GM18909 (cell line): ENCODE measurements at regions not wholly inside any gene's neighbourhood (a gene's known extent, or its start where the extent isn't known, plus 50 kb on each side); places are given as distances from the start of the nearest gene placed in this dataset.
"Not testable (repeated sequence)": the region's sequence is repeated elsewhere in the genome, so short reads cannot be mapped to it uniquely, and the experiment has no call there.

Source experiments
- ATAC-seq: cut with Tn5 transposase; IDR thresholded peaks from one replicate; pipeline ENCODE4 v1.9.1; 2021; ENCODE audit warnings: mild to moderate bottlenecking; ENCODE audit not compliant: unreplicated experiment, poor library complexity

DNA sequence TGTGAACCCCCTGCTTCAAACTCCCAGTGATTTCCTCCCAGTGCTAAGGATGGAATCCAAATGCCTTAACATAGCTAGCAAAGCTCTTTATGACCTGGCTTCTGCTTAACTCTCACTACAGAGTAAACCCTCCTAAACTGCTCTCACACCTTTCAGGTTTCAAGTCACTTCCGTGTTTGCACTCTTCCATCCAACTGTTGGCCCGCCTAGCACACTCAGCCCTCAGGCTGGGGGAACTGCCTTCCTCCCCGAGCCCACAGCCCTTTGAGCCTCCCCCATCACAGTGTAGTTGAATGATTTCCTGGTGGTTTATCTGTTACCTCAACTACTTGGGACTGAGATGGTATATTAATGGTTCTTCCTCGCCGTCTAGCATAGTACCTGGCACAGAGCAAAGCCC, 342.5 kb downstream of the NPIPA8 start:
- no peak for ATAC-seq

DNA sequence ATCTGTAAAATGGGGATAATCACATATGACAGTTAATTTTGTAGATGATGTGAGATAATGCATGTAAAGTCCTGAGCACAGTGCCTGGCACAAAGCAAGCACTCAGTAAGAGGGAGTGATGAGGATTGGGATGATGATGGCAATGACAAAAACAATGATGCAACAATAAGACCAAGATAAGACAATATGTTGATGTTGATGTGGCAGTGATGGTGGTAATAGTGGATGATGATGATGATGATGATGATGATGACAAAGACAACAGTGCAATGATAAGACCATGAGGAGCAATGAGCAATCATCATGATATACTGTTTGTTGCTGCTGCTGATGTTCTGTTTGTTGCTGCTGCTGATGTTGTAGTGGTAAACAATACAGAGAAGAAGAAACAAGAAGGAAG, 344.1 kb downstream of the NPIPA8 start:
- no peak for ATAC-seq

DNA sequence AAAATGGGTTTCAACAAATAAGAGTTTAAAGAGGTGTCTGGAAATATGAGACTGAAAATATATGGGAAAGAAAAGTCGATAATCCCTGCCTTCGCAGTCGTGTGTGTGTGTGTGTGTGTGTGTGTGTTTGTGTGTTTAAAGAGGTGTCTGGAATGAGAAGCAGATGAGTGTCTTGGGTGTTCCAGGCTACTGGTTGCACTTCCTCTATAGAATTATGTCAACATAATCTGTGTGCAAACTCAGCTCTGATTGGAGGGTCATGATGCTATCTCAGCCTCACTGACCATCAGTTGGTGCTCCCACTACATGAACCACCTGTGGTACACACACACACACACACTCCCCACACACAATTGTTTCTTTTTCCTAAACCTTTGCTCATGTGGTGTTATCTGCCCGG, 347.3 kb downstream of the NPIPA8 start:
- no peak for ATAC-seq

DNA sequence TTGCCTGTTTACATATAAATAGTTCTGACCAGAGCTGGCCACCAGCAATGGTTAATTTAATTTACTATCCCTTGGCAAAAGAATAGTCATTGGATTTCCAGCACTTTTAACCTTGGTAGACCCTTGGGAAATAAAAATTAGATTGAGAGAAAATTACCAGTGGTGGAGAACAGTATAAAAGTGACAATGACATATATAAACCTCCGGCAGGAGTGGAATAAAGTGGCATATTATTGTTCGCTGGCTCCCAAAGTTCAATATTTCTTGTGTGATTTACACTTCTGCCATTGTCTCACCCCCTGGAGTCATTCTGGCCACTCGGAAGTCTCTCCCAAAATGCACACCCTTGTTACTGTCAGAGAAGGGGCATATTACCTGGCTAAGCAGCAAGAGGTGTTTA, 347.7 kb downstream of the NPIPA8 start:
- ATAC-seq = no peak

DNA sequence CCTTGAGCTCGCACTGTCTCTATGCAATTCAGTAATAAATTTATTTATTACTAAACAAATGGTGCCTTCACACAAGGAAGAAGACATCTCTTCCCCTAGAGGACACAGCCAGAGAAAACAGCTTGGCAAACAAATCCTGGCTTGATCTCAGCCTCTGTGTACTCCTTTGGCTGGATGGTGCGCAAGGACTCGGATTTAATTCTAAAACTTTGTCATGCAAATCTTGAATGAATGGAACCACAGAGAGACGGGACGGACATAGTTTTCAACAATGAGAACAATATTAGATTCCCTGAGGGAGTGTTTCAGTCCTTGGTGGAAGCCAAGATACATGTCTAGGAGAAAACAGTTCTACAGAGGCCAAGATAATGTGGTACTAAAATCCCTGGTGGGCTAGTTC, 349.5 kb downstream of the NPIPA8 start:
- ATAC-seq = no peak

DNA sequence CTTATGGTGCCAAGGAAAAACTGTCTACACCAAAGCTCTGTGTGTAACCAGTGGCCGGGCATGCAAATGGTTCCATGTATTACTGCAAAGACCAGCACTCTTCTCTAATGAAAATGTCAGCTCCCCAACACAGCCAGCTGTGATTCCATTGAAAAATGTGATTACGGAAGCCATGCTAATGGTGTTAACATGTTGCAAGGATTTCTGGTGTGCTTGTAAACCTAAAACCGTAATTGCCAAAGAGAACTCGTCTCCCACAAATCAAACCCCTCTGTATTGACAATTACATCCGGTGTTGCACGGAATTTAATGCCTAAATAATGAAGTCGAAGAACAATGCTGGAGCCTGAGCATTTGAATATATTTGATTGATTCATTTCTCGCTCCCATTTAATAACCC, 351.7 kb downstream of the NPIPA8 start:
- ATAC-seq = no peak

DNA sequence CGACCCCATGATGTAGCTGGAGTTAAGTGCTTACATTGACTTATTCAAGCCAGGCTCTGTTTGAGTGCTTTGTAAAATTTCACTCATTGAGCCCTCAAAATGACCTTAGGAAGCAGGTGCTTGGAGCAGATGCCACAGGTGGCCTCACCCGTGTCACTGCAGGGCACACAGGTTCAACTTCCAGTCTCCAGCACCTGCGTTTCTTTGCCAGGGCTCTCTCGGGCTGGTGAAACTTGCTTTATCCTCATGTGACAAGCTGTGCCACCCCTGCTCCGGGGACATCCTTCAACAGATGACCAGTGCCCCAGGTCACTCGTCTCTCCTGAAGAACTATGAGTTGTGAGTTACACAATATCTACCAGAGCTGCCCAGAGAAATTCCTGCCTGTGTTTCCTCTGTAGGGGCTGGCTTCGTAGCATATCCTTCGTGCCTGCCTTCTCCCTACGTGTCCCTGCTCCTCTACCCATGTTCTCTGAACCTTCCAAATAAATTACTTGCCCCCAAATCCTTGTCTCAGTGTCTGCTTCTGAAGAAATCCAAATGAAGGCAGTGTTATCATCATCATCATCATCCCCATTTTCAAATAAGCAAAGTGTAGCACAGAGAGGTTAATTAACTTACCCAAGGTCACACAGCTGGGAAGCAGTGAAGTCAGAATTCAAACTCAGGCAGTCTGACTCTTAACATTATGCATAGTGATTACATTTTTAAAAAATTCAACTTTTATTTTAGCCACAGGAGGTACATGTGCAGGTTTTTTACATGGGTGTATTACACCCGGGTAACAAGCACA, 352.5 kb downstream of the NPIPA8 start:
- ATAC-seq = no peak

DNA sequence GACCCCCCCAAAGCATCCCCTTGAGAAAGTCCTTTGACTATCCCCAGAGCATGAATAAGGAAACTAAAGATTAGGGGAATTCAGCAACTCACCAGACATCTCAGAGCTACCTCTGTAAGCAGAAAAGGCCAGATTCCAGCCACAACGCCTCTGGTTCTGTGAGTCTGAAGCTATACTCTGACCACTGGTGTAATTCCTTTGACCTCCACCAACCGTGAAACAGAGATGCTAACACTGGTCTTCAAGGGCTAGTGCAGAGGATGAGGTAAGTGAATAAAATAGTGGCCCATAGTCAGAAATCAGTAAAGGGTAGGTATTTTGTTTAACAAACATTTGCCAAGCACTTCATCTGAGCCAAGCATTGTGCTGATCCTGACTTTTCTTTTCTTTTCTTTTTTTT, 353.4 kb downstream of the NPIPA8 start:
- ATAC-seq = no peak

DNA sequence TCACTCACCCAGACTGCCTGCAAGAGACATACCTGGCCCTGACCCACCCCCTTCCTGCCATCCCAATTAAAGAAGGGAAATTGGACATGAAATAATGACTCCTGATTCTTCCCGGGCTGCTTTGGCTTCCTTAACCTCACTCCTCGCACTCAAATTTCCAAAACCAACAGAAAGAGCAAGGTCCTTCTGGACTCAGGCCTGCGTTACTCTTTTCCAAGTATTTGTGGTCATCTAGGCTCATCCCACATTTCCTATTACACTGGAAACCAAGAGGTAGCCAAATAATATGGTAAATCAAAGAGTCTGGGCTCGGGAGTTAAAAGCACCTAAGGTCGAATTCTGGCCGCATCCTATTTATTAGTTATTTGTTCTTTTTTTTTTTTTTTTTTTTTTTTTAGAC, 359.3 kb downstream of the NPIPA8 start:
- ATAC-seq = no peak

DNA sequence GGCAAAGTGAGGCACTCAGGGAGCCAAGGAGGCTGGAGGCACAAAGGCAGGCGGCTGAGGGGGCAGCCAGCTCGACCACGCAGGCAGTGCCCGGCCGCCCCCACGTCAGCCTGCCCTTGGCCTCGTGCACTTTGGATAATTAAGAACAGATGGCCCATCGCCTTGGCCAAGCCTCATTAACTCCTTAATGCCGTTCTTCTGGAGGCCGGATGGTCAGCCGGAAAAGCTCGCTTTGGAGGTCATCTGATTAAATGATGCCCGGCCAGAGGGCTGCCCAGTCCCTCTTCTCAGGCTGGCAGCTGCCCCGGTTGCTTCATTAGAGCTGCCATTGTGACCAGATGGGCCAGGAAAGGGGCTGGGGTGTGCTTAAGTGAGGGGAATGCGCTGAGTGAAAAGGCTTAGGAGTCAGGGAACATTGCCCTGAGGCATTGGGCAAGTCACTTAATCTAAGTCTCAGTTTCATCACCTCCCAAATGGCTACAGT, 364.0 kb downstream of the NPIPA8 start:
- no peak for ATAC-seq

DNA sequence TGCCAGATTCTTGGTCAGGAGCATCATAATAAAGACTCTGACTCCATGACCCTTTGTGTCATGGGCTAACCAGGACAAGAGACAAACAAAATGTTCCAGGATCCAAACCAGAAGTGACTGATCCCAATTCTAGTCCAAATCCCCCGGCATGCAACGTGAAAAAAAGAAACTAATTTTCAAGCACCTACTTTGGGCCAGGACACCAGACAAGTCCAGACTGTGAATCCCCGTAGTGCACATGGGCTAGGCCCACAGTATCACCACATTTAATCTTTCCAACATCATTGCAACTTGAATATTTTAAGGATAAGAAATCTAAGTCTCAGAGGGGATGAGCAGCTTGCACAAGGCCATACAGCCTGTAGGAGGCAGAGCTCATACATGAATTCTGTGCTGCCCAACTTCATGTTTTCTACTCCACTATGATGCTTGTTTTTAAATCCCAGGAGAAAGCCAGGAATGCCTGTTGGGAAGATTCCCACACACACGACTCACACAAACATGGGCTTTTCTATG, 365.7 kb downstream of the NPIPA8 start:
- no peak for ATAC-seq

DNA sequence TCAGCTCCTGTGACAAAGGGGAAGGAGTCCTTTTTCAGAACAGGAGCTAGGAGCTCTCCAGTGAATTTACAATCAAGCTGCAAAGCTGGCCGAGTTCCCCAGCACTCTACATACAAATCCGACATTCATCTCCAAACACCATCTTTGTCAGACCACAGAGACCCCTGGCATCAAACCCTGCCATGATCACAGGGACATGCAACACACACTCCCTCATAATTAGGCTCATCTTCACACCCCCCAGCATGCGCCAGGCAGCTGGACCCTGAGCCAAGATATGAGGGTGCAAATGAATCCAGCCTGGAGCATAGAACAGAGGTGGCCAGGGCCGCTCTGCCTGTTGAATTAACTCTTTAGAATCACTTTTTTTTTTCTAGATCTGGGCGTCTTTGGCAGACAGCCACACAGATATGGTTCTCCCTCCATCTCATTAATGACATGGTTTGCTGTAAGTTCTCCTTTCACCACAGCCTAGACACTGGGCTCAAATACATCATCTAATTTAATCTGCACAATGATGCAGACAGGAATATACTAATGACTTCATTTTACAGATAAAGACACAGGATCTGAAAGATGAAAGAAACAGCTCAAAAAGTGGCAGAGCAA, 366.3 kb downstream of the NPIPA8 start:
- no peak for ATAC-seq

DNA sequence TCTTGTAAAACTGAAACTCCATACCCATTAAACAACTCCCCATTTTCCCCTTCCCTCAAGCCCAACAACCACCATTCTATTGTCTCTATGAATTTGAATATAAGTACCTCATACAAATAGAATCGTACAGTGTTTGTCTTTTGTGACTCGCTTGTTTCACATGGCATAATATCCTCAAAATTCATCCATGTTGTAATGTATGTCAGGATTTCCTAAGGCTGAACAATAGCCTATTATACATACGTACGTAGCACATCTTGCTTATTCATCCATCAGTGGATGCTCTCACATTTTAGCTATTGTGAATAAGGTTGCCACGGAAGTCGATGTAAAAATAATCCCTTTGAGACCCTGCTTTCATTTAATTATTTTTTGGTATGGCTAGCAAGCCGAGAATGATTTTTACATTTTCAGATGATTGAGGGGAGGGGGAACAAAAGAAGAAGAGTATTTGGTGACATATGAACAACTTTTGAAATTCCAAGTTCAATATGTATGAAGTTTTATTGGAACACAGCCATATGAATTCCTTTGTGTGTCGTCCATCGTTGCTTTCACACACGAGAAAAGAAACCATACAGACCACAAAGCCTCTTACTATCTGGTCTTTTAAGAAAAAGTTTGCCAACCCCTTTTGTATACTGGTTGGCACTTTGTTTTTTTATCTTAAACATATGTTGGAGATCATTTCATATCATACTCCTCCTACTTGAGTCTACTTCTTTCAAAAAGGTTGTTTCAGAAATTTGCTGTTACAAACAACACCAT, 371.2 kb downstream of the NPIPA8 start:
- no peak for ATAC-seq

DNA sequence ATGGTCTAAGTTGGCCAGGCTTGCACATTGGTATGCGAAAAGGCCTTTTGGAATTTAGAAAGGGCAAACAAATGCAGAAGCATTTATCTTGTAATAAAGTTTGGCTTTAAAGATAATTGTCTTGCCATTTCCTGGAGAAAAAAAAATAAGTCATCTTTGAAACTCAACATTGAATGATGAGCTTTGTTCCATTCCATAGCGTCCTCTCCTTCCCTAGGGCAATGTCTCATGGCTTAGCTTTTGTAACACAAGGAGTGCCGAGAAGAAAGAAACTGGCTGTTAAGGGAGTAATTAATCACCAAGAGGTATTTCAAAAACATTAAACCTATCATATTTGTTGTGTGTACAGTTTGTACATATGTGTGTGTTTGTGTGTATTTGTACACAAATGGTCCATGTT, 372.3 kb downstream of the NPIPA8 start:
- no peak for ATAC-seq

DNA sequence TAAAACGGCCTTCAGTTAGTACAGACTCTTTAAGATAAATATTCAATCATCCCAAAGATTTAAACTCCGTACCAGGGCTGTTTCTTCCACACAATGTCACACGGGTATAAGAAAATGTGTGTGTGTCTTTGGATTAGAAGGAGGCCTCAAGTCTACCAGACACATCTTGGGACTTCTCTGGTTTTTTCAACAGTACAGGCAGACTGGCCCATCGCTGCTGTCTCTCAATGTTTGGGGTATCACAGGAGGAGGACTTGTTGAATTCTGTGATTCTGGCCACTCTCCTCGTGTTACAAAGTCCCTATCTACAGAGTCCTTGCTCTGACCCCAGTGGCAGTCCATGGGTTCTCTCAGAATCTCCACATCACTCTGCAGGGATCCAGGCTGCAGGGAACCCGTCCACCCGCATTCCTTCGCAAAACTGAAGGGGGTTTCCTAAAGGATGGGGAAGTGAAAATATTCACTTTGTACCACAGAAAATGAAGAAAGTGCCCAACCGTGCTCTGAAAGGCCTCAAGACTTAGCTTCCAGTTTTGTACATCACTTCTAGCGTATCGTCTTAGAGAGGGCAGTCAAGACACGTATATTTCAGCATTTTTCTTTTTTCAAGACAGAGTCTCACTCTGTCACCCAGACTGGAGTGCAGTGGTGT, 373.2 kb downstream of the NPIPA8 start:
- ATAC-seq = no peak

DNA sequence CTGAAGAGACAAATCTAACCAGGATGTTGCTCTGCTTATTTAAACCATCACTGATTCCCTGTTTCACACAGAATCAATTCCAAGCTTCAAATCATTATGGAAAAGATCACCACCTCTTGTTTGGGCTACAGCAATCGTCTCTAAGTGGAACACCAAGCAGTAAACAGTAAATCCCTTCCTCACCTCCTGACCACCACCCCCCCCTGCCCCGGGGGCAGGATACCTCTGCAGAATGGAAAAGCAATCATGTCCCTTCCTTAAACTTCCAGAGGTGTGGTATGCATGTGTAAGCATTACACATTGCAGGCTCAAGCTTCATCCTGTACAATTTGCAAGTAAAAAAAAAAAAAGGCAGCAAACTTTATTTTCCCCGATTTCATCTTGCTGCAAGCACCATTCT, 373.8 kb downstream of the NPIPA8 start:
- ATAC-seq = no peak

DNA sequence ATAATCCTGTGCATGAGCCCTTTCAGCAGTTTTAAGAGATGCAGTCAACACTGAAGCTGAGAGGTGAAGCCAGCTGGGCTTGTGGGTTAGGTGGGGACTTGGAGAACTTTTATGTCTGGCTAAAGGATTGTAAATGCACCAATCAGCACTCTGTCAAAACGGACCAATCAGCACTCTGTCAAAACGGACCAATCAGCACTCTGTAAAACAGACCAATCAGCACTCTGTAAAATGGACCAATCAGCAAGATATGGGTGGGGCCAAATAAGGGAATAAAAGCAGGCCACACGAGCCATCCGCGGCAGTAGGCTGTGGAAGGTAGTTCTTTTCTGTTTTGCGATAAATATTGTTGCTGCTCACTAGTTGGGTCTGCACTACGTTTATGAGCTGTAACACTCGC, 374.7 kb downstream of the NPIPA8 start:
- not testable (repeated sequence) for ATAC-seq

DNA sequence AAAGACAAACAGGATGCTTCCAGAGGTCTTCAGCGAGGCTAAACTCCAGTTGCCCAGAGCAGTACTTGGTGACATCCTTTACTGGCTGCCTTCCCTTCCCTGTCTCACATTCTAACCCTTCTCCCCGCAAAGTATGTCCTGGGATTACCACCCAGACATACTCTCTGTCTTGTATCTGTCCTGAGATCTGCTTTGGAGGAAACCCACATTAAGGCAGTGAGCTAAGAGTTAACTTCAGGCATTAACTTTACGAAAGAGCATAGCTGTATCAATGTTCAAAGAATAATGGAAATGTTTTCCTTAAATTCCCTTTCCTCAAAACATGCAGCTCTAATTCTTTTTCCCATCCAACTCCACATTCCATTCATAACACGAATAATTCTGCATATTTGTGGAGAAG, 385.2 kb downstream of the NPIPA8 start:
- ATAC-seq = no peak

DNA sequence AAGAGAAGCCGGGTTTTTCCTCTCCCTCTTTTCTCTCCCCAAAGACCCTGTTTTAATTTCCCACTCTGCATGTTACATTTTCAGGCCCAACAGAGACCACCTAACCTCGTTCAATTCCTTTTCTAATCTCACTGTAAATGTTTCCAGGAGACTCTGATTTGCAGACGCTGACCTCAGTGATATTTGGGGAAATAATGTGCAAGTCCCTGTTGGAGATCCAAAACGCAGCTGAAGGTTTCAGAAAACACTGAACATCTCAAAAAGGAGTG, 386.6 kb downstream of the NPIPA8 start:
- ATAC-seq = no peak

DNA sequence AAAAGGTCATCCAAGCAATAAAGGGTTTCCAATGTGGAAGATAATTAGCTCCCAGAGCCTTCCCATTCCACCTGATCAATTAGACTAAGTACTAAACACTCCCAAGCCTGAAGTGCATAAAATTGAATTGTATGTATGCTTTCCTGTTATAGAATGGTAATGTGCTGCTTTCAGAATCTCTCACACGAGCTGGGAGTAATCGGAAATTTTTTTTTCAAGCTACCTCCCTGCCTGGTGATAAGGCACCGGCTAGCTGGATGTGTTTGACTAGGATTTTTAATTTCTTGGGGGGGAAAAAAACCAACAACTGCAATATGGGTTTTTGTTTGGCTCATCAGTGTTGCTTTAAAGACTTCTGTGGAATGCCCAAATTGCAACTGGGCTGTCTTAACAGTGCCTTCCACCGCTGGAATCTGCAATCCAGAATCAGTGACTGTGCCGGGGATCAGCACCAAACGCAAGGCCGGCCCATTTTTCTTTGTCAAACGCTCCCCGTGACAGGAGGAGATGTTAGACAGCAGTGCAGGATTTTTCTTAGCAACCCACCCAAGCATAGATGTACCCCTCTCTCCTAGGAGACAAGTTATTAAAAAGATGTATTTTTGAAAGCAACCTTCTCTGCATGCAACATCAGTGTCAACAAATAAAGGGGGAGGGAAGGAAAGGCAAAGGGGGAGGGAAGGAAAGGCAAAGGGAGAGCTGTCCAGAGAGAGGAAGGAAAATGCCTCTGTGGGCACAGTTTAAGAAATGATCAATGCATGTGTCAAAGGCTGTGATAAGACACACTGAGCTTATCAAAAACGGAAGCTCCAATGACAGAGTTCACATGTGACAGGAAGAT, 387.2 kb downstream of the NPIPA8 start:
- no peak for ATAC-seq
